Common myeloid progenitor, CD34-positive (primary cell): ENCODE measurements at regions not wholly inside any gene's neighbourhood (a gene's known extent, or its start where the extent isn't known, plus 50 kb on each side); places are given as distances from the start of the nearest gene placed in this dataset.
"Not testable (repeated sequence)": the region's sequence is repeated elsewhere in the genome, so short reads cannot be mapped to it uniquely, and the experiment has no call there.

Source experiments
- CTCF ChIA-PET: fragments of 350-600 bp; sonication (Branson Sonifier 250); formaldehyde crosslinking; loops from one replicate; lab custom pipeline; 2021; ENCODE audit warnings: antibody characterized with exemption; lab: Charles Lee
- POLR2A ChIA-PET: fragments of 350-600 bp; sonication (Branson Sonifier 250); formaldehyde crosslinking; loops from one replicate; lab custom pipeline; 2021; ENCODE audit warnings: antibody characterized with exemption; lab: Charles Lee
- DNase-seq, 3 donors: peaks; one replicate each; pipeline versions ENCODE4 v3.0.0 to v3.0.0-alpha.2; 2013
- H3K27ac ChIP-seq, 2 experiments: 1 replicate in 1 of 2; 2 replicates in 1 of 2; pipeline ENCODE4 v1.7.0; 2013; ENCODE audit warnings: inconsistent platforms in 2 of 2, low read length in 2 of 2, mild to moderate bottlenecking in 2 of 2, low read depth in 1 of 2, moderate library complexity in 1 of 2; ENCODE audit not compliant: severe bottlenecking in 2 of 2, insufficient read depth in 1 of 2, poor library complexity in 1 of 2
- H3K27me3 ChIP-seq, 5 experiments: replicated peaks in 2 of 5; 1 replicate in 3 of 5; 2 replicates in 2 of 5; pipeline versions ENCODE4 v1.6.1 to v1.7.0; 2013; ENCODE audit warnings: low read length in 4 of 5, mild to moderate bottlenecking in 2 of 5, moderate library complexity in 2 of 5, inconsistent platforms in 1 of 5; ENCODE audit not compliant: insufficient read depth in 5 of 5, control insufficient read depth in 4 of 5
- H3K36me3 ChIP-seq, 4 experiments: 1 replicate in 2 of 4; 2 replicates in 2 of 4; pipeline versions ENCODE4 v1.6.1 to v1.7.0; 2013; ENCODE audit warnings: low read length in 3 of 4, control low read depth in 1 of 4, mild to moderate bottlenecking in 1 of 4; ENCODE audit not compliant: control insufficient read depth in 4 of 4, insufficient read depth in 4 of 4
- H3K4me1 ChIP-seq, 4 experiments: 1 replicate in 3 of 4; 2 replicates in 1 of 4; pipeline versions ENCODE4 v1.6.1 to v1.7.1; 2013; ENCODE audit warnings: low read length in 3 of 4, mild to moderate bottlenecking in 3 of 4, control low read depth in 1 of 4, inconsistent platforms in 1 of 4, moderate library complexity in 1 of 4; ENCODE audit not compliant: control insufficient read depth in 4 of 4, insufficient read depth in 4 of 4; ENCODE audit errors: control extremely low read depth in 1 of 4
- H3K4me3 ChIP-seq, 7 experiments: 1 replicate in 4 of 7; 2 replicates in 3 of 7; pipeline versions ENCODE4 v1.5.1 to v1.7.0; 2013; ENCODE audit warnings: mild to moderate bottlenecking in 7 of 7, low read length in 6 of 7, moderate library complexity in 6 of 7, inconsistent platforms in 2 of 7, low read depth in 2 of 7, control low read depth in 1 of 7; ENCODE audit not compliant: insufficient read depth in 4 of 7, control insufficient read depth in 1 of 7; ENCODE audit errors: extremely low read depth in 1 of 7
- H3K9me3 ChIP-seq, 5 experiments: 1 replicate in 4 of 5; 2 replicates in 1 of 5; pipeline versions ENCODE4 v1.6.1 to v1.7.1; 2013; ENCODE audit warnings: low read length in 4 of 5, mild to moderate bottlenecking in 2 of 5, inconsistent platforms in 1 of 5, low read depth in 1 of 5, moderate library complexity in 1 of 5; ENCODE audit not compliant: control insufficient read depth in 4 of 5, insufficient read depth in 2 of 5; ENCODE audit errors: control extremely low read depth in 1 of 5
- WGBS: methylation state at CpG from one replicate; pipeline ENCODE4 v1.1.5; 2013; ENCODE audit not compliant: insufficient coverage; 5-methylcytosine and 5-hydroxymethylcytosine counted together

DNA sequence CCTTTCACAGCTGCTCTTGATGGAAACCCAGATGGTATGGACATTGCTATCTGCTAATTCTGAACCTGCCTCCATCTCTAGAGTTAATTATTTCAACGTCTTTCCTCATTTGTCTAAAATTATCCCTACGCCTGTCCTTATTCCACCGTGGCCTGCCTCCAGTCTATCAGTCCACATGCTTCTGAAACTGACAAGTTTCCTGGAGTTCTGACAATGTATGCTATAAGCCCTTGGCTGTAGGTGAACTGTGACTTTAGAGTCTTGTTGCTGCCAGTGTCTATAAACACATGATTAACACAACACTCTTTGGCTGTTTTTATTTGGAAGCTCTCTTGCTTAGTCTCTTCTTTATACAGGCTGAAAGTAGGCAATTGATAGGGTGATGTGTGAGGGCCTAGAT, 1052.9 kb downstream of the TMTC2 start:
- ChIA-PET CTCF (no interaction called here), POLR2A (no interaction called here)
- WGBS, result 93% methylated on average over 3 of the region's 3 CpGs
- Histone ChIP-seq H3K36me3 (no peaks in the 10 kb centered on the region), H3K9me3 (no peaks in the 10 kb centered on the region), H3K27me3 (no peaks in the 10 kb centered on the region), H3K27ac (no peak overlapping the region), H3K4me1 (no peaks in the 10 kb centered on the region), H3K4me3 (no peak overlapping the region)
- DNase-seq, result no peak

DNA sequence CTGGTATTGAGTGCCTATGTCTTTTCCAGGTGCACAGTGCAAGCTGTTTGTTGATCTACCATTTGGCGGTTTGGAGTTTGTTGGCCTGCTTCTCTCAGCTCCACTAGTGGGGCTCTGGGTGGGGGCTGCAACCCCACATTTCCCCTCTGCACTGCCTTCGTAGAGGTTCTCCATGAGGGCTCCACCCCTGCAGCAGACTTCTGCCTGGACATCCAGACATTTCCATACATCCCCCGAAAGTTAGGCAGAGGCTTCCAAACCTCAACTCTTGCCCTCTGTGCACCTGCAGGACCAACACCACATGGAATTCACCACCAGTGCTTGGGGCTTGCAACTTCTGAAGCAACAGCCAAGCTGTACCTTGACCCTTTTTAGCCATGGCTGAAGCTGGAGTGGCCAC, 1024.1 kb downstream of the TMTC2 start:
- Histone ChIP-seq H3K4me1 (no peaks in the 10 kb centered on the region), H3K9me3 (peaks cover 0 to 10% (median 6%) of the 10 kb centered on the region in 5 experiments), H3K36me3 (no peaks in the 10 kb centered on the region), H3K4me3 (no peak overlapping the region), H3K27me3 (no peaks in the 10 kb centered on the region), H3K27ac (no peak overlapping the region)
- DNase-seq, result no peak
- ChIA-PET POLR2A (no interaction called here), CTCF (no interaction called here)
- 100% methylated on average over 3 of the region's 3 CpGs for WGBS

DNA sequence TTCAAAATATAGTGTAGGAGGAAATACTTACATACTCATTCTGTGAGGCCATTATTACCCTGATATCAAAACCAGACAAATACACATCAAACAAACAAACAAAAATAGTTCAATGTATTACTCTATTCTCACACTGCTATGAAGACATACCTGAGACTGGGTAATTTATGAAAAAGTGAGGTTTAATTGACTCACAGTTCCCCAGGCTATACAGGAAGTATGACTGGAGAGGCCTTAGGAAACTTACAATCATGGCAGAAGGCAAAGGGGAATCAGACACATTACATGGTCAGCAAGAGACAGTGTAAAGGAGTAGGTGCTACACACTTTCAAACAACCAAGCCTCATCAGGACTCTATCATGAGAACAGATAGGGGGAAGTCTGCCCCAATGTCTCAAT, 1023.2 kb downstream of the TMTC2 start:
- CTCF ChIA-PET, result no interaction called here
- H3K4me3 ChIP-seq, result no peak overlapping the region
- H3K27ac ChIP-seq, result no peak overlapping the region

DNA sequence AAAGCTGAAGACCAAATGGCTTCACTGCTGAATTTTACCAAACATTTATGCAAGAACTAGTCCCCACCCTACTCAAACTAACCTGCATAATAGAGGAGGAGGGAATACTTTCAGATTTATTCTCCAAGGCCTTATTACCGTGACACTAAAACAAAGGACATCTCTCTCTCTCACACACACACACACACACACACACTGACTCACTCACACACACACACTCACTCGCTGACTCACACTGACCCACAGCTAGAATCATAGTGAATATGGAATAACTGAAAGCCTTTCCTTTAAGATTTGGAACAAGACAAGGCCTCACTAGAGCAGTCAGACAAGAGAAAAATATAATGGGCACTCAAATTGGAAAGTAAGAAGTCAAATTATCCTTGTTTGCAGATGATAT, 1014.1 kb downstream of the TMTC2 start:
- no peak overlapping the region for H3K27ac ChIP-seq
- H3K27me3 ChIP-seq, result no peaks in the 10 kb centered on the region
- CTCF ChIA-PET, result no interaction called here
- no peak for DNase-seq
- H3K4me1 ChIP-seq, result no peaks in the 10 kb centered on the region
- H3K36me3 ChIP-seq, result no peaks in the 10 kb centered on the region
- no CpG with 5 or more reads among the region's 2 CpGs for WGBS
- no peak overlapping the region for H3K4me3 ChIP-seq
- no peaks in the 10 kb centered on the region for H3K9me3 ChIP-seq
- POLR2A ChIA-PET, result no interaction called here

More for the DNA sequence above, 1023.2 kb downstream of the TMTC2 start:
- no peak for DNase-seq
- Histone ChIP-seq H3K36me3 (no peaks in the 10 kb centered on the region), H3K4me1 (no peaks in the 10 kb centered on the region), H3K27me3 (no peaks in the 10 kb centered on the region), H3K9me3 (peaks cover 0 to 10% (median 6%) of the 10 kb centered on the region in 5 experiments)
- POLR2A ChIA-PET, result no interaction called here

DNA sequence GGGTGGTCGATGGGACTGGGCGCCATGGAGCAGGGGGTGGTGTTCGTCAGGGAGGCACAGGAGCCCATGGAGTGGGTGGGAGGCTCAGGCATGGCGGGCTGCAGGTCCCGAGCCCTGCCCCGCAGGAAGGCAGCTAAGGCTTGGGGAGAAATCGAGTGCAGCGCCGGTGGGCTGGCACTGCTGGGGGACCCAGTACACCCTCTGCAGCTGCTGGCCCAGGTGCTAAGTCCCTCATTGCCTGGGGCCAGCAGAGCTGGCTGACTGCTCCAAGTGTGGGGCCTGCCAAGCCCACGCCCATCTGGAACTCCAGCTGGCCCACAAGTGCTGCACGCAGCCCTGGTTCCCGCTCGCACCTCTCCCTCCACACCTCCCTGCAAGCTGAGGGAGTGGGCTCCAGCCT, 1009.6 kb downstream of the TMTC2 start:
- H3K4me3 ChIP-seq, H3K36me3 ChIP-seq, H3K9me3 ChIP-seq, POLR2A ChIA-PET, H3K27me3 ChIP-seq, H3K27ac ChIP-seq, H3K4me1 ChIP-seq, DNase-seq, CTCF ChIA-PET: not testable (repeated sequence)
- 99% methylated on average over 7 of the region's 13 CpGs for WGBS

DNA sequence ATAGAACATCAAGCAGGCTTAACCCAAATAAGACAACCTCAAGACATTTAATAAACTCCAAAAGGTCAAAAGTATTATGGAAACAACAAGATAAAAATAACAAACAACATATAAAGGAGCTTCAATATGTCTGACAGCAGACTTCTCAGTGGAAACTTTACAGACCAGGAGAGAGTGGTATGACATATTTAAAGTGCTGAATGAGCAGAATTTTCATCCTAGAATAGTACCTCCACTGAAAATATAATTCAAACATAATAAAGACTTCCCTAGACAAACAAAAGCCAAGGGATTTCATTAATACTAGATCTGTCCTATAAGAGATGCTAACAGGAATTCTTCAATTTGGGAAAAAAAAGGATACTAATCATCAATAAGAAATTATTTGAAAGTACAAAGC, 1005.0 kb downstream of the TMTC2 start:
- DNase-seq, result no peak
- no peaks in the 10 kb centered on the region for H3K4me1 ChIP-seq
- H3K36me3 ChIP-seq, result no peaks in the 10 kb centered on the region
- H3K27me3 ChIP-seq, result no peaks in the 10 kb centered on the region
- ChIA-PET POLR2A (no interaction called here), CTCF (no interaction called here)
- H3K27ac ChIP-seq, result no peak overlapping the region
- H3K9me3 ChIP-seq, result no peaks in the 10 kb centered on the region
- no peak overlapping the region for H3K4me3 ChIP-seq

DNA sequence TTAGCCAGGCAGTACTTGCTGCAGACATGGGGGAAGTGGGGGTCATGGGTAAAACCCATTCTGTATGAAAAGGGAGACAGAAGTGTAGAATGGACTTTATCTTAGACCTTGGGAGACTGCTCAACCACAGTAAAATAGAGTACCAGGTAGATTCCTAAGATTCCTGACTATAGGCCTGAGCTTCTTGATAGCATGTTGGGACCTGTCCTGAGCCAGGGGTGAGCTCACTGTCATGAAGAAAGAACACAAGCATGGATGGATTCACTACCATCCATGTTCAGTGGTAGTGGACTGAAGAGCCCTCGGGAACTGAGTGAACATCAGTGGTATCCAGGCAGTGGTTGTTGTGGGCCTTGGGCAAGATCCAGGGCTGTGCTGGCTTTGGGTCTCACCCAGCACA, 1003.8 kb downstream of the TMTC2 start:
- Histone ChIP-seq H3K9me3 (no peaks in the 10 kb centered on the region), H3K27me3 (no peaks in the 10 kb centered on the region), H3K27ac (no peak overlapping the region), H3K4me3 (no peak overlapping the region), H3K36me3 (no peaks in the 10 kb centered on the region), H3K4me1 (no peaks in the 10 kb centered on the region)
- DNase-seq, result no peak
- ChIA-PET CTCF (no interaction called here), POLR2A (no interaction called here)
- WGBS, result 100% methylated on average over 1 of the region's 1 CpG
